GM12874 (cell line): ENCODE measurements at regions not wholly inside any gene's neighbourhood (a gene's known extent, or its start where the extent isn't known, plus 50 kb on each side); places are given as distances from the start of the nearest gene placed in this dataset.
A peak's percentile ranks its signal among the peaks of the same experiment; 100 is the strongest.

Experiments used
- CTCF ChIP-seq: IDR thresholded peaks from 2 replicates; pipeline ENCODE4 v1.5.1; 2011; ENCODE audit warnings: low read depth, mild to moderate bottlenecking, control low read depth, low read length, moderate library complexity; ENCODE audit not compliant: insufficient read depth

- TF ChIP-seq CTCF, result no peak
These were observed 1096.8 kb upstream of the ACVR2A start for GRCh38 chr2:146748046-146748445.

GRCh38 chr2:146741260-146741659, 1103.6 kb upstream of the ACVR2A start:
- no peak for TF ChIP-seq CTCF

GRCh38 chr2:146734821-146735190, 1110.0 kb upstream of the ACVR2A start:
- TF ChIP-seq CTCF, result no peak

- TF ChIP-seq CTCF, result 0 out of 2 replicates have a peak, but pooled peaks have one; percentile 5
These were observed 1110.6 kb upstream of the ACVR2A start for GRCh38 chr2:146734042-146734820.

- no peak for TF ChIP-seq CTCF
These were observed 1113.9 kb upstream of the ACVR2A start for GRCh38 chr2:146730882-146731281.

- TF ChIP-seq CTCF, result no peak
These were observed 1123.3 kb upstream of the ACVR2A start for GRCh38 chr2:146721486-146721885.

- TF ChIP-seq CTCF, result no peak
These were observed 1124.7 kb upstream of the ACVR2A start for GRCh38 chr2:146720170-146720569.
